ENCODE measurements at regions not wholly inside any gene's neighbourhood (a gene's known extent, or its start where the extent isn't known, plus 50 kb on each side); places are given as distances from the start of the nearest gene placed in this dataset.

- H3K4me1 Mint-ChIP-seq = no peaks in the 10 kb centered on the region
- H3K27ac Mint-ChIP-seq = no peak overlapping the region
- H3K9me3 Mint-ChIP-seq = no peaks in the 10 kb centered on the region
- DNase-seq = no peak
- CTCF ChIA-PET = no interaction called here
- no peaks in the 10 kb centered on the region for H3K27me3 Mint-ChIP-seq
- H3K4me3 Mint-ChIP-seq = no peak overlapping the region
- no peaks in the 10 kb centered on the region for H3K36me3 Mint-ChIP-seq
Observed at GRCh38 chr2:18804536-18804935, 215.2 kb upstream of the NT5C1B start.

DNA sequence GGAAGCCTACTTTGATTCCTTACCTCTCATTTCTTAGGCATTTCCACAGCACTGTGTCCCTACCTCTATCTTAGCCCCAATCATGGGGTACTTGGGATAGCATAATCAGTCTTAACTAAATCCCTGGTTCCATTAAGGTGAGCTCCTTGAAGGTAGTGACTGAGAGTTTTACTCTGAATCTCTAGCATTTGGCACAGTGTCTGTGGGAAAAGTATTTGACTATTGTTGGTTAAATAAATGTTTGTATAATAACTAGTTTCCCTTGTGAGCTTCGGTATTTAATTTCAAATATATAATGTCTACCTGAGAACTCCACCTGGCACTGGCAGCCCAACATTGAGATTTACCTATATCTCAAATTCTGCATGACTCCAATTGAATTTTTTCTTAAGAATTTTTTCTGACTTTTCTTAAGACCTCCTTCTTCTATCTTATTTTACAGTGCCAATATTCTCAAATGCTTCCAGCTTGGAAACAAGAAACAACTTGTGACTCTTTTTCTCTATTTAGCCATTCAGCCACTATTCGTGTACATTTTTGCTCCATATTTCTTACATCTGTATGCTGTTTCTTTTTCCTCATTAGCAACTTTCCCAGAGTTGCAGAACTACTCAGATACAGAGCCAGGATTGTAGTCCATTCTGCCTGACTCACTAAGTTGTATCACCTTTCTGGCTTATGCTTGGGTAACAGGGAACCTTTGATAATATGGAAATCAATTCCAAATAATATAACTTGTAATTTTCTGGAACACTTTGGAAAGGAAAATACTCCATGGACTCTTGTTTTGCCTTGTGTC lies 214.0 kb upstream of the NT5C1B start:
- H3K9me3 Mint-ChIP-seq = no peaks in the 10 kb centered on the region

DNA sequence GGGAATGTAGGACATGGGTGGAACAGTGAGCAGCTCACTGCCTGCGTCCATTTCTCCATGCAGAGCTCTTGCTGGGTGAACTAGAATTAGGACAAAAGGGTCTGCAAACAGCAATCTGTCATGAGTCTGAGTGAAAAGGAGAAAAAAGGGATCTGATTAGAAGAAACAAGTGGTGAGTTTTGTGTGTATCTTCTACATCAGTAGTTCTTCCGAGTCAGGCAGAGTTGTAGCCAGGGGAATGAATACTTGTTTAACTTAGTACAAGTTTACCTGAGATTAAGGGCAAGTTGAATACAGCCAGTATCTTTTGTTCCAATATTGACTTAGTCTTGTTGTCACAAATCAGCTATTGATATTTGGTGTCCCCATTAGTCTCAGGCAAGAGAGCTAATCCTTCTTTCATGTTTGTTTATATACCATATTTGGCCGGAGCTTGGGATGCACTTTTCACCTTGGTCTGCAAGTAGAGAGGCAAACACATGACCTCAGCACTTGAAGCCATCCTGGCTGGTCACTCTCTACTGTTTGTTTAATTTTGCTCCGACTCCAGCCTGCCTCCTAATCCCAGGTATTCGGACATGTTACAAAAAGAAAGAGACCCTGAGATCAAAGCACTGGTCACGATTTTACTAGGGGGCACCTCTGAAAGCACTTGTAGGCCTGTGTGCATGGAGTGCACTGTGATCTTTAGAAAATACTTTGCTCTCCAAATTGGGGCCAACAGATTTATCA lies 211.0 kb upstream of the NT5C1B start:
- no peaks in the 10 kb centered on the region for H3K27me3 Mint-ChIP-seq
- no peak overlapping the region for H3K27ac Mint-ChIP-seq
- DNase-seq = no peak
- H3K4me1 Mint-ChIP-seq = no peaks in the 10 kb centered on the region
- no peaks in the 10 kb centered on the region for H3K36me3 Mint-ChIP-seq
- CTCF ChIA-PET = no interaction called here
- H3K4me3 Mint-ChIP-seq = no peak overlapping the region
- H3K9me3 Mint-ChIP-seq = no peaks in the 10 kb centered on the region

More for the DNA sequence above, 214.0 kb upstream of the NT5C1B start:
- Mint-ChIP-seq H3K4me3 (no peak overlapping the region), H3K4me1 (no peaks in the 10 kb centered on the region), H3K36me3 (no peaks in the 10 kb centered on the region), H3K27me3 (no peaks in the 10 kb centered on the region), H3K27ac (no peak overlapping the region)
- CTCF ChIA-PET = no interaction called here
- DNase-seq = no peak

DNA sequence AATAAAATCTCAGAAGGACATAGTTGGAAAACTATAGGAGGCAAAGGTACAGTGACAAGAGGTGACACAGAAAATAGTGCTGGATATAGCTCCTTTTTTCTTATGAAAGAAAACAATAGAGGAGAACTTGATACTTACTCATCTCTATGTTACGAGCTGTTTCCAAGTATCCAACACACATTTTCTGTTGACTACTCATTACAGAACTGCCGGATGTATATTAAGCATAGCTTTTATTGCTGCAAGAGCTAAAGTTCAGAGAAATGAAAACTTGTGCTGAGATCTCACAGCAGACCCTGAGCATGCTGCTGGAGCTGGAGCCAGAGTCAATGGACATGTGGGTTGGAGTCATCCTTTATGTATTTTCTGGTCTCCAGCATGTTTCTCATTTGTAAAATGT lies 210.0 kb upstream of the NT5C1B start:
- Mint-ChIP-seq H3K27me3 (no peaks in the 10 kb centered on the region), H3K27ac (no peak overlapping the region), H3K36me3 (no peaks in the 10 kb centered on the region), H3K4me1 (no peaks in the 10 kb centered on the region), H3K4me3 (no peak overlapping the region), H3K9me3 (no peaks in the 10 kb centered on the region)
- CTCF ChIA-PET = no interaction called here
- DNase-seq = no peak

- no peaks in the 10 kb centered on the region for H3K27me3 Mint-ChIP-seq
- no peaks in the 10 kb centered on the region for H3K4me1 Mint-ChIP-seq
- no peaks in the 10 kb centered on the region for H3K36me3 Mint-ChIP-seq
- CTCF ChIA-PET = no interaction called here
- no peak overlapping the region for H3K27ac Mint-ChIP-seq
- DNase-seq = no peak
- no peak overlapping the region for H3K4me3 Mint-ChIP-seq
- no peaks in the 10 kb centered on the region for H3K9me3 Mint-ChIP-seq
Observed at GRCh38 chr2:18797133-18797845, 207.9 kb upstream of the NT5C1B start.

DNA sequence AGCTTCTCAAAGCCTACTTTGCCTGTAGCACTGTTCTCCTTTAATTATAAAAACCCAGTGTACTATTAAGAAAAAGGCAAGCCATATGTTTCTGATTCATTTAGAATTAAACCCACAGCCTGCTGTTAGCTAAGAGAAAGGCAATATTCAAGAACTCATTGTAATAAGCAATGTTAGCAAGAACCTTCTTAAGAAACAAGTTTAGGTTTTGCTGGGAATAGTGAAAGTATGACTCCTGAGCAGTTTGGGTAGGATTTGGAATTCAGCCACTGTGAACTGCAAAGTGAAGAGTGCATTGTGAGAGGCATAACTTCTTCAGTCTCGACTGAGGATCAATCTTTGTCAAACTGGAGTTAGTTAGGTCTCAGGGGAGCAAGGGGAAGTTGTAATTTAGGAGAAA lies 206.5 kb upstream of the NT5C1B start:
- Mint-ChIP-seq H3K27me3 (no peaks in the 10 kb centered on the region), H3K4me1 (no peaks in the 10 kb centered on the region), H3K36me3 (no peaks in the 10 kb centered on the region), H3K9me3 (no peaks in the 10 kb centered on the region), H3K27ac (no peak overlapping the region), H3K4me3 (no peak overlapping the region)
- DNase-seq = no peak
- CTCF ChIA-PET = no interaction called here

DNA sequence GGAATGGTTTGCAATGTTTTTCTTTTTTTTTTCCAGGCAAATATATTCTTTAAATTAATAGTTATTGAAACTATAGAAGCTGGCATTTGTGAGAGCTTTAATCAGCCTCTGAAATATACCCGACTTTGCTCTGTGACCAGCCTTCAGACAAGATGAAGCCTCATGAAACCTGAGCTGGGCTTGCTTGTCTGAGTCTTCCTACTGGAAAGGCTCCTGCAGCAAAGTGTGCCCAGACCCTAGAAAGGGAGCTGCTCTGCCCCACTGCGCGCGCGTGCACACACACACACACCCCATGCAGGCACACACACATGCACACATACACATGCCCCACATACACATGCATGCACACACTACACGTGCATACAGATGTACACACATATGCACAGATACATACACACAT lies 203.3 kb upstream of the NT5C1B start:
- CTCF ChIA-PET = no interaction called here
- H3K27me3 Mint-ChIP-seq = no peaks in the 10 kb centered on the region
- H3K36me3 Mint-ChIP-seq = no peaks in the 10 kb centered on the region
- DNase-seq = no peak
- no peaks in the 10 kb centered on the region for H3K4me1 Mint-ChIP-seq
- H3K4me3 Mint-ChIP-seq = no peak overlapping the region
- H3K27ac Mint-ChIP-seq = no peak overlapping the region
- no peaks in the 10 kb centered on the region for H3K9me3 Mint-ChIP-seq

DNA sequence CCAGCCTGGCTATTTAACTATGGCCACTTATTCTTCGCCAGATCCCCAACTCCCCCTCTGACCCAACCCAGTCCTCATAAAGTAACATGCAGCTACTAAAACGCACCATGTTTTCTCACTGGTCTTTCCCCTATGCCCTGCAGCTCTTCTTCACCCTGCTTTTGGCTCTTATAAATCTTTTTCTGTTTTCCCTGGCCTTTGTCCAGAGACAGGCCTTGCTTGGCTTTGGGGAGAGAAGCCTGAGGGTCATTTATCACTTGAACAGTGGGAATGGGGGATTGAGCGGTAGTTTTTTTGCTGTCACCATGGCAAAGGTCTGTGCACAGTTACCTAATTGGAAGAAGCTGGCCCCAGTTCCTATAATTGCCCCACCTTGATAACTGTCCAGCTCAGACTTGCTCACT lies 202.9 kb upstream of the NT5C1B start:
- Mint-ChIP-seq H3K9me3 (no peaks in the 10 kb centered on the region), H3K27me3 (no peaks in the 10 kb centered on the region), H3K4me3 (no peak overlapping the region), H3K36me3 (no peaks in the 10 kb centered on the region), H3K4me1 (no peaks in the 10 kb centered on the region), H3K27ac (no peak overlapping the region)
- CTCF ChIA-PET = no interaction called here
- DNase-seq = no peak

- H3K4me1 Mint-ChIP-seq = no peaks in the 10 kb centered on the region
- no peaks in the 10 kb centered on the region for H3K9me3 Mint-ChIP-seq
- no peak for DNase-seq
- no peaks in the 10 kb centered on the region for H3K27me3 Mint-ChIP-seq
- H3K36me3 Mint-ChIP-seq = no peaks in the 10 kb centered on the region
- H3K4me3 Mint-ChIP-seq = no peak overlapping the region
- no peak overlapping the region for H3K27ac Mint-ChIP-seq
- CTCF ChIA-PET = no interaction called here
Observed at GRCh38 chr2:18791172-18791797, 201.9 kb upstream of the NT5C1B start.

DNA sequence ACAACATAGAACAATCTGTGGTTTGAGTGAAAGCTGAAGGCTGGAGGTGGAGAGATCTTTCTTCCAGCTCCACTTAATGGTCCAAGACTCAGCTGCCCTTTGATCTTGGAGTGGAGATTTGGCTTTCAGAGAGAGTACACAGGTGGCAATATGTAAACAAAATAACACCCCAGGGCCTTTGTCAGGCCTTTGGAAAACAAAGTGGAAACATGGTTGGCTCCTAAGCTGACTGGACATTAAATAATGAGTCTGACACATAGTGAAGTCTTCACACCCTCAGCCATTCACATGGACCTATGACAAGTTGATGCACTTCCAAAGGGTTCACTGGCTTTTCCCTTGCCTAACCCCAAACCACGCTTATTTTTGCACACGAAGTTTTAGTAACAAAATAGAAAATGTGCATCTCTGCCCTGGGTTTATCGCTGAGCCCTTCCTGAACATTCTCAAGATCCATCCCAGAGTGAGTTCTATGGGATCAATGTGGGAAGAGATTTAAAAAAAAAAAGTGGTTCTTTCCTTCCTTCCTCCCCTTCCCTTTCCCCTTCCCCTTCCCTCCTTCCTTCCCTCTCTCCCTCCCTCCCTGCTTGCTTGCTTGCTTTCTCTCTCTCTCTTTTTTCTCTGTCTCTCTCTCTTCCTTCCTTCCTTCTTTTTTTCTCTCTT lies 201.3 kb upstream of the NT5C1B start:
- Mint-ChIP-seq H3K27ac (no peak overlapping the region), H3K4me1 (no peaks in the 10 kb centered on the region), H3K27me3 (no peaks in the 10 kb centered on the region), H3K4me3 (no peak overlapping the region), H3K9me3 (no peaks in the 10 kb centered on the region), H3K36me3 (no peaks in the 10 kb centered on the region)
- DNase-seq = no peak
- CTCF ChIA-PET = no interaction called here

- no peak overlapping the region for H3K4me3 Mint-ChIP-seq
- H3K9me3 Mint-ChIP-seq = no peaks in the 10 kb centered on the region
- no peaks in the 10 kb centered on the region for H3K4me1 Mint-ChIP-seq
- H3K27me3 Mint-ChIP-seq = no peaks in the 10 kb centered on the region
- CTCF ChIA-PET = no interaction called here
- no peak overlapping the region for H3K27ac Mint-ChIP-seq
- no peaks in the 10 kb centered on the region for H3K36me3 Mint-ChIP-seq
- no peak for DNase-seq
Observed at GRCh38 chr2:18788592-18788991, 199.2 kb upstream of the NT5C1B start.

DNA sequence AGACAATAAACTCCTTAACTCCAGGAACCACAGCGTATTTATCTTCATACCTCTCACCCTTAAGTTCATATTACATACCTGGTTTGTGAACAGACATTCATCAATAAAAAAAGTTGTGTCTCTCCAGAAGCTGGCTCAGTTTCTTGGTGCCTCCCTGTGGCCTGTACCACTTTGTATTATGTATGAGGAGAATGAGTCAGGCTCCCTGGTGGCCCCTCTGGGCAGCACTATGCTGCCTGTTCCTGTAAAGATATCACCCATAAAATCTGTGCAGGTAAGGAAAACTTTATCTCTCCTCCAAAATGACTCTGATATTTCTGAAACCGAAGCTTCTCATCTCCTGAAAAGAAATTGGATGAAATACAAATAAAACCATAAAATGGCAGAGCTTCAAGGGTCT lies 198.4 kb upstream of the NT5C1B start:
- no peak overlapping the region for H3K4me3 Mint-ChIP-seq
- H3K27me3 Mint-ChIP-seq = no peaks in the 10 kb centered on the region
- DNase-seq = no peak
- H3K27ac Mint-ChIP-seq = no peak overlapping the region
- no peaks in the 10 kb centered on the region for H3K9me3 Mint-ChIP-seq
- H3K4me1 Mint-ChIP-seq = no peaks in the 10 kb centered on the region
- no peaks in the 10 kb centered on the region for H3K36me3 Mint-ChIP-seq
- CTCF ChIA-PET = no interaction called here

- no peak for DNase-seq
- Mint-ChIP-seq H3K4me3 (no peak overlapping the region), H3K9me3 (no peaks in the 10 kb centered on the region), H3K27me3 (no peaks in the 10 kb centered on the region), H3K27ac (no peak overlapping the region), H3K36me3 (no peaks in the 10 kb centered on the region), H3K4me1 (no peaks in the 10 kb centered on the region)
- CTCF ChIA-PET = no interaction called here
Observed at GRCh38 chr2:18784245-18784644, 194.9 kb upstream of the NT5C1B start.

- no peaks in the 10 kb centered on the region for H3K36me3 Mint-ChIP-seq
- no peak for DNase-seq
- CTCF ChIA-PET = no interaction called here
- no peak overlapping the region for H3K4me3 Mint-ChIP-seq
- no peaks in the 10 kb centered on the region for H3K27me3 Mint-ChIP-seq
- H3K4me1 Mint-ChIP-seq = no peaks in the 10 kb centered on the region
- no peak overlapping the region for H3K27ac Mint-ChIP-seq
- no peaks in the 10 kb centered on the region for H3K9me3 Mint-ChIP-seq
Observed at GRCh38 chr2:18781541-18782280, 192.3 kb upstream of the NT5C1B start.
